HG02759 (cell line): ENCODE measurements at regions not wholly inside any gene's neighbourhood (a gene's known extent, or its start where the extent isn't known, plus 50 kb on each side); places are given as distances from the start of the nearest gene placed in this dataset.

ENCODE experiments used
- ATAC-seq: cut with Tn5 transposase; IDR thresholded peaks from one replicate; pipeline ENCODE4 v1.9.1; 2021; ENCODE audit warnings: mild to moderate bottlenecking, moderate library complexity; ENCODE audit not compliant: unreplicated experiment

- ATAC-seq, result no peak
Measured at GRCh38 chr2:172229125-172229524, 126.4 kb upstream of the DLX2 start.

- ATAC-seq, result no peak
Measured at GRCh38 chr2:172230332-172230888, 127.7 kb upstream of the DLX2 start.

- no peak for ATAC-seq
Measured at GRCh38 chr2:172230889-172231401, 128.2 kb upstream of the DLX2 start.

GRCh38 chr2:172231508-172231907 lies 128.8 kb upstream of the DLX2 start:
- ATAC-seq, result no peak

GRCh38 chr2:172232708-172233396 lies 130.2 kb upstream of the DLX2 start:
- ATAC-seq, result no peak

- no peak for ATAC-seq
Measured at GRCh38 chr2:172233987-172234715, 131.5 kb upstream of the DLX2 start.

- ATAC-seq, result no peak
Measured at GRCh38 chr2:172234716-172235691, 132.3 kb upstream of the DLX2 start.

GRCh38 chr2:172239944-172240590 lies 137.4 kb upstream of the DLX2 start:
- ATAC-seq, result no peak

- ATAC-seq, result no peak
Measured at GRCh38 chr2:172241222-172241621, 138.5 kb upstream of the DLX2 start.

- no peak for ATAC-seq
Measured at GRCh38 chr2:172242471-172242870, 139.8 kb upstream of the DLX2 start.

- no peak for ATAC-seq
Measured at GRCh38 chr2:172242961-172243360, 140.3 kb upstream of the DLX2 start.

GRCh38 chr2:172244419-172245130 lies 141.9 kb upstream of the DLX2 start:
- ATAC-seq, result no peak

- no peak for ATAC-seq
Measured at GRCh38 chr2:172246649-172247048, 143.9 kb upstream of the DLX2 start.

- ATAC-seq, result no peak
Measured at GRCh38 chr2:172247203-172247602, 144.5 kb upstream of the DLX2 start.

GRCh38 chr2:172248381-172248780 lies 145.7 kb upstream of the DLX2 start:
- no peak for ATAC-seq

GRCh38 chr2:172248785-172249187 lies 146.1 kb upstream of the DLX2 start:
- no peak for ATAC-seq

- ATAC-seq, result no peak
Measured at GRCh38 chr2:172249334-172249733, 146.6 kb upstream of the DLX2 start.

GRCh38 chr2:172249986-172250385 lies 147.3 kb upstream of the DLX2 start:
- ATAC-seq, result no peak

GRCh38 chr2:172251231-172251630 lies 148.5 kb upstream of the DLX2 start:
- no peak for ATAC-seq

- ATAC-seq, result no peak
Measured at GRCh38 chr2:172252154-172252553, 149.5 kb upstream of the DLX2 start.
